ENCODE measurements at regions not wholly inside any gene's neighbourhood (a gene's known extent, or its start where the extent isn't known, plus 50 kb on each side); places are given as distances from the start of the nearest gene placed in this dataset.
"Not testable (repeated sequence)": the region's sequence is repeated elsewhere in the genome, so short reads cannot be mapped to it uniquely, and the experiment has no call there.

GRCh38 chr13:99677116-99677951 is 176.1 kb downstream of the TM9SF2 start:
- DNase-seq = no peak

GRCh38 chr13:99671746-99672145 is 170.5 kb downstream of the TM9SF2 start:
- DNase-seq = no peak

GRCh38 chr13:99669096-99669495 is 167.8 kb downstream of the TM9SF2 start:
- not testable (repeated sequence) for DNase-seq

GRCh38 chr13:99666146-99666805 is 165.0 kb downstream of the TM9SF2 start:
- DNase-seq = no peak

DNA sequence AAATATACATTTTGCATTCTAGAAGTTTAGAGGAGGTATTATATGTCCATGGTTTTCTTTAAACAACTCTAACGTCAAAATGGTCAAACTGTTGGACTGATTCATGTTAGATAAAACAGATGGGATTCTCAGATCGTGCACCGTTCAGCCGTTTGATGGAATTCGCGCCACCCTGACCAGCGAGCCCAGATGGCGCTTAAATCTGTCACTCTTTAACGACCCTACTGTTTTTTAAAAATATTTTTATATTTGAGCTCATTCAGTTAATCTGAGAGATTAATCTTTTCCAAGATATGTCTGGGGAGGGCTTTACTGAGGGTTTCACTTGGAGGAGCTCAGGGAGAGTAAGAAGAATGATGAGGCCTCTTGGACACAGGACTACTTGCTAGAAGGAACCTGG is 164.4 kb downstream of the TM9SF2 start:
- DNase-seq = no peak

- DNase-seq = no peak
Measured at GRCh38 chr13:99663908-99664307, 162.6 kb downstream of the TM9SF2 start.

DNA sequence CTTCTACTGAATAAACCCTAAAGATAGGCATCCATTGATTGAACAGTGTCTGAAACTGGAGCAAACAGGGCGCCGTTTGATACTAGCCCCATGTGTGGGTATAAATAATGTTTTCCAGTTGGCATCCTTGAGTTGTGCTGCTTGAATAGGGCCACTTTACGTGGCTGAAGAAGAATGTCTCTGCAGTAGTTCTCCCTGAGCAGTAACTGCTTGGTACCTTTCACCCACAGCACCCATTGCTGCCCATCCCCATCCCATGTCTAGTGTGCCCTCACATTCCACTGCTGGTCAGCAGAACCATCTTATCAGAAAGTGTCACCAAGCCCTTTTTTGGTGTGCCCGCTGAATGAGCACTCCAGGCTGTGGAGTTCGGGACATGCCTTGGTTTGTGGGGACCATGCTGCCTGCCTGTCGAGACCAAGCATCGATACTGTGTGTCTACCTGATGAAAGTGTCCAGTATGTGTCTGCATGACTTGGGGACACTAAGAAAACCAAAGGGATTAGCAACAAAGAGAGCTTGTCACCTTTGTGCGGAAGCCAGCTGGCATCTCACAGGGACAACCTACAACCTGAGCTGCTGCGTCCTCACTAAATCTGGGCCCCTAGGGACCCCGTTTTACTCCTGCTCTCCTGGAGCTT is 162.0 kb downstream of the TM9SF2 start:
- DNase-seq = no peak

GRCh38 chr13:99662678-99663077 is 161.4 kb downstream of the TM9SF2 start:
- no peak for DNase-seq

DNA sequence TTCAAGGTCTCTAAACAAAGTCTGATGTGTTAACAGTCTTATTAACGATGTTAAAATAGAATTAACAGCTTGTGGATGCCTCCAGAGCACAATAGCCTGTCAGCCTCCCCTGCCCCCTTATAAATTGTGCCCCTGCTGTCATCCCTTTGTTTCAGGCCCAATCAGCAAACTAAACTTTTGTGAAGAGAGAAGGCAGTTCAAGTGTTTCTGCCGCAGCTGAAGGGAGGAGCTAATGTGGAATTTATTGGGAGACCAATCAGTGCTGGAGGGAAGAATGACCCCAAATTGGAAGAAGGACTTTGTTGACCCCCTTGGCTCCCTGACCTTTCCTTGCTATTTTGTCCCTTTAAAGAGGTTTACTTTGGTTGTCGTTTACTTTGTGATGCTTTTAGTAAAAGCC is 160.5 kb downstream of the TM9SF2 start:
- DNase-seq = no peak

- no peak for DNase-seq
Measured at GRCh38 chr13:99659866-99660554, 158.7 kb downstream of the TM9SF2 start.

DNA sequence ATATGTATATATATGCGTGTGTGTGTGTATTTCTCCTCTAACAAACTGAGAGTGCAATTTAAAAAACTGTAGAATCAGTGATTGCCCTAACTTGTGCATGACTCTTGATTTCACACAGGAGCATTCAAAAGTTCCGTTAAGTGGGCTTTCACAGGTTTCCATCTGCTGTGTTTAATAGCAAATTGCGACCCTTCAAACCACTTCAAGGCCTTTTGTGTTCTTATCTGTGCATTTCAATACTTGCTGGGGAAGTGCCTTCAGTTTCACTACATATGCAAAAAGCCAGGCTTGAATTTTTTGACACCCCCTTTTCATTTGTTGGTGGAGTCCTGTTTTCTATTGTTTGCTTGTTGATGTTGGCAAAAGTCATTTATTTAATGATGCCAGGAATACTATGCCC is 158.0 kb downstream of the TM9SF2 start:
- no peak for DNase-seq

DNA sequence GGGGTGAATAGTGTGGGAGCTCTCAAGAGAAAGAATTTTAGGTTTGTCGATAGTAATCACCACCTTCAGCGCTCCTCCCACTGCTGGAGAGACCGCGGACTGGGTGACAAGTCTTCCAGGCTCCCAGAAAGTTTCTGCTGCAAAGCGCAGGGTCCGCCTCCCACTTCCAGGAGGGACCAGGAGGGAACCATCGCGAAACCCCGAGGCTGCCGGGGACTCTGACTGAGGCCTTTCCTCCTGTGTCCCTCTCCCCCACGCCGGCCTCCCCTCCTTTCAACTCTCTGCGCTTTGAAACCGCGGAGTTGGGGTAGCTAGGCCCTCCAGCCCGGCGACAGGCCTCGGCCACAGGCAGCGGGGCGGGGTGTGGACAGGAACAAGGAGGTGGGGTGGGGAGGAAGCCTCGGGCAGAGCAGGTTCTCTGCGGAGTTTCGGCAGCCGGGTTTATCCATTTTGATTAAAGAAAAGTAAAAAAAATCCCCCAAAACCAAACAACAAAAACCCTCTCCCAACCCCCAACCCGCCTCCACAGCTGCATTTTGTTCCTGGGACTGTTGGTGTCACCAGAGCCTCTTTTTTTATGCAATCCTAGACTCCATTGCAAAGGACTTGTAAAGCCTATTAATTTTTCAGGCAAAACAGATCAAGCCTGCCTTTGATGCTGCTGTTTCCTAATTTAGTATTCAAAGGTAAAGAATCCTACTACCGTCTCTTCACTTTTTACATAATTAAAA is 157.2 kb downstream of the TM9SF2 start:
- DNase-seq = peak in 49 of 58 donors; percentile 9 to 72 (median 45)

- peak in 30 of 58 donors; percentile 7 to 61 (median 35) for DNase-seq
Measured at GRCh38 chr13:99657848-99658260, 156.6 kb downstream of the TM9SF2 start.

- DNase-seq = no peak
Measured at GRCh38 chr13:99656844-99657381, 155.6 kb downstream of the TM9SF2 start.

DNA sequence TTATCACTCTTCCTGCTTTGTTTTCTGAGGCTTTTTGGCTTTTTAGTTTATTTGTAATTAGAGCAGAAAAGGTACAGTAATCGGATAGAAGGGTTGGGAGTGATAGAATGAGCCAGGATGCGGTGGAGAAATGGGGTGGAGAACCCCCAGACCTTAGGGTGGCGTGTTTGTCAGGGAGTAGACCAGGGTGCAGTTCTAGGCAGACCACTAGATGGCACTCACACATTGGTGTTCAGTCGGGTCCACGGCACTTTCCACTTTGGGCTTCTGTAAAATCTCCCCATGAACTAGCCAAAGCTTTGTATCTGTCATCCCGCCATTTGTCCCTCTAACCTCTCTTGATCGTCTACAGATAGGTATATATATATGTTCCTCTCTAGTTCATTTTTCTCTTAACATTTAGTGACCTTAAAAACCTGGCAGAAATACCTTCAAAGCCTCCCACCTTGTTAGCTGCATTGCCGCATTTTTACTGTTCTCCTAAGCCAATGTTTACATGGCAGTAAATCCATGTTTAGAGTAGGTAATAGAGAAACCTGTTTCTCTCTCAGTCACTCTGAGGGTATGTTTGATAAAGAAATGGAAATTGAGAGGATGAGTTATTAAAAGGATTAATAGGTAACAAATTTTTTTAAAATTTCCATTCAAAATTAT is 154.9 kb downstream of the TM9SF2 start:
- DNase-seq = peak in 54 of 58 donors; percentile 2 to 81 (median 52)

- DNase-seq = no peak
Measured at GRCh38 chr13:99655351-99656091, 154.2 kb downstream of the TM9SF2 start.

DNA sequence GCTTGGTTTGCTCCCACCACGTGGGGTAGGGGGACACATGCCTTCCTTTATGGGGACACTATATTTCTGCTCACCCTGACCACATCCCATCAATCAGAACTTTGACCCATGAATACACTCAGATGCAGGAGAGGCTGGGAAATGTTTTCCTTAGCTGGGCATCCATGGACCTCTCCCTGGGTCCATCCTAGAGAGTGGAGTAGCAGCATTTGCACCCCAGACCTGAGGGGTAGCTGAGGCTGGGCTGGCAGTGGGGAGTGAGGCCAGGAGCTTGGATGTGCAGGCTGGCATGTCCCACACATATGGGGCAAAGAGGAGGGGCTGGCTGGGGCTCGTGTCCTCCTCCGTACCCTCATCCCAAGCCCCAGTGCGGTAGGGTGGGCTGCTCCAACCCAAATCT is 152.8 kb downstream of the TM9SF2 start:
- DNase-seq = no peak

- DNase-seq = no peak
Measured at GRCh38 chr13:99653526-99653925, 152.3 kb downstream of the TM9SF2 start.

DNA sequence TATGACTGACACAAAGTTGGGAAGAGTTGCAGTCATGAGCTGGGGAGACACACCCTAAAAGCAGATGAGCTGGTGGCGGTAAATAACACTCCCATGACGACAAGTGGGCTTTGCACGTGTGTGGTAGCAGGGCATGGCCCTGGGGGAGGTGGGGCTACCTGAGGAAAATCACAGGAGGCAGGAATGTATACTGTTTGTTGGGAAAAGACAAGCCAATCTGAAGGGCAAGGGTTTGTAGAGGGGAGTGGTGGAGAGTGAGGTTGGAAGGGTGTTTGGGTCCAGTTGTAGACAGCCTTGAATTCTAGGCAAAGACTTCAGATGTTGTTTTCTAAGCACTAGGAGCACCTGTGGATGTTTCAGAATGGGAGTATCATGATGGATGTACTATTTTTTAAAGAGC is 151.6 kb downstream of the TM9SF2 start:
- DNase-seq = no peak
